GM12865 (cell line): ENCODE measurements at regions not wholly inside any gene's neighbourhood (a gene's known extent, or its start where the extent isn't known, plus 50 kb on each side); places are given as distances from the start of the nearest gene placed in this dataset.

Experiments
- DNase-seq: peaks from one replicate; pipeline ENCODE4 v3.0.0; 2010; ENCODE audit warnings: low read depth
- H3K4me3 ChIP-seq: 2 replicates; pipeline ENCODE4 v1.5.1; 2011; ENCODE audit warnings: mild to moderate bottlenecking, low read depth, low read length, control low read depth
- CTCF ChIP-seq: IDR thresholded peaks from 2 replicates; pipeline ENCODE4 v1.5.1; 2011; ENCODE audit warnings: low read length, control low read depth, low read depth, inconsistent platforms; ENCODE audit not compliant: insufficient read depth; ENCODE audit errors: missing control alignments

DNA sequence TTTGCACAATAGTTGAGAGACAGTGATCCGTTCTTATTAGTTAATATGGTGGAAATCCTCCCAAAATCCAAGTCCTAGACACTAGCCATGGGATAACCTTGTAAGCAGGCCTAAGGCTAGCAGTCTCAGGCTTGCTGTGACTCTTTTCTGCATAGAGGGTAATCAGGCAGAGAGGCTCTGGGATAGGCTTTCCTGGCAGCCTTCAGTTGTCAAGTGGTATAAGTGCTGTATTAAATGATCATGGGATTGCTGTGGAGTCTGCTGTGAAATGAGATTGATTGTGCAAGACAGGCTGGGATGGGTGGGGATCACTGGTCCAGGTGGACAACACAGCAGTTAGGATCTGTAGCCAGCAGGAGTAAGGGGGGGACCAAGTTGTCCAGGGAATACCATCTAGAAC is 416.4 kb downstream of the TLE4 start:
- TF ChIP-seq CTCF: no peak
- DNase-seq: no peak
- no peak overlapping the region for H3K4me3 ChIP-seq

GRCh38 chr9:79986437-79986836 is 414.7 kb downstream of the TLE4 start:
- no peak overlapping the region for H3K4me3 ChIP-seq
- TF ChIP-seq CTCF: no peak
- DNase-seq: no peak

GRCh38 chr9:79985772-79986171 is 414.0 kb downstream of the TLE4 start:
- H3K4me3 ChIP-seq: no peak overlapping the region
- no peak for DNase-seq
- TF ChIP-seq CTCF: no peak

DNA sequence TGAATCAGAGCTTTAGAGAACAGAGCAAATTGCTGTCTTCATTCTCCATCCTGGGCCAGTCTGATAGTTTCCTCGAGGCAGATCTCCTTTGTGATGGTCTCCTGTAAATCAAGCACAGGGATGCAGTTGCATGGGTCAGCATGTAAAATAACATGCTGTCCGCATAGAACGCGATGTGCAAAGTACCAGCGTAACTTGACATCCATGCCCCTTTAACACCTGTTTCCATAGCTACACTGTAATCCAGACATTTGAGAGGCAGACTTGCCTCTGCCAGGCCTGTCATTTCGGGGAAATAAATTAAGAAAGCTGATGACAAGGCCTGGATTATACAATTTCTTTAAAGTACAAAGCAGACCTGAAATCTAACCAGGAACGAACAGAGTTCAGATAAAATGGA is 413.5 kb downstream of the TLE4 start:
- no peak for DNase-seq
- TF ChIP-seq CTCF: no peak
- no peak overlapping the region for H3K4me3 ChIP-seq

GRCh38 chr9:79984429-79985067 is 412.8 kb downstream of the TLE4 start:
- no peak overlapping the region for H3K4me3 ChIP-seq
- no peak for TF ChIP-seq CTCF

DNA sequence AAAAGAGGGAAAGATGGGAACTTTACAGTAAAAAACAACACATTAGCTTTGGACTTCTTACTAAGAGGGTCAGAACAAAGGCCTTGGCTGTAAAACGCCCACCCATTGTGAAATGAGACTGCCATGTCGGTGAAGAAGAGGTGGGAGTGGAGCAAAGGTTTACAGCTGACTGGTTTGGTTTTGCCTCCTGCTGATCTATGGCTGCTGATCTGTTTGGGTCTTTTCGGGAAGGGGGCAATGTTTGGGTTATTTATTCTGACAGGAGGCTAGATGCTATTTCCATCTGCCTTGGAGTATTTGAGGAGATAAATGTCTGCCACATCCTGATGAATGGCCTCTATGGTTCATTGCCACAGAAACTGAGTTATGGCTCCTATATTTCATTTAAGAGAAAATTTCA is 408.7 kb downstream of the TLE4 start:
- H3K4me3 ChIP-seq: no peak overlapping the region
- no peak for DNase-seq
- no peak for TF ChIP-seq CTCF

More at GRCh38 chr9:79984429-79985067, 412.8 kb downstream of the TLE4 start:
- no peak for DNase-seq
